GM12865 (cell line): ENCODE measurements at regions not wholly inside any gene's neighbourhood (a gene's known extent, or its start where the extent isn't known, plus 50 kb on each side); places are given as distances from the start of the nearest gene placed in this dataset.

Experiments used
- DNase-seq: peaks from one replicate; pipeline ENCODE4 v3.0.0; 2010; ENCODE audit warnings: low read depth
- H3K4me3 ChIP-seq: 2 replicates; pipeline ENCODE4 v1.5.1; 2011; ENCODE audit warnings: mild to moderate bottlenecking, low read depth, low read length, control low read depth
- CTCF ChIP-seq: IDR thresholded peaks from 2 replicates; pipeline ENCODE4 v1.5.1; 2011; ENCODE audit warnings: low read length, control low read depth, low read depth, inconsistent platforms; ENCODE audit not compliant: insufficient read depth; ENCODE audit errors: missing control alignments

GRCh38 chr11:96595011-96595410 is 205.2 kb downstream of the JRKL start:
- H3K4me3 ChIP-seq, result no peak overlapping the region
- TF ChIP-seq CTCF, result no peak
- no peak for DNase-seq

GRCh38 chr11:96607864-96608558 is 218.2 kb downstream of the JRKL start:
- no peak for TF ChIP-seq CTCF
- H3K4me3 ChIP-seq, result no peak overlapping the region
- no peak for DNase-seq

GRCh38 chr11:96614101-96614500 is 224.3 kb downstream of the JRKL start:
- no peak for TF ChIP-seq CTCF
- H3K4me3 ChIP-seq, result no peak overlapping the region
- no peak for DNase-seq

GRCh38 chr11:96614846-96615245 is 225.0 kb downstream of the JRKL start:
- no peak overlapping the region for H3K4me3 ChIP-seq
- no peak for DNase-seq
- no peak for TF ChIP-seq CTCF

- no peak overlapping the region for H3K4me3 ChIP-seq
- TF ChIP-seq CTCF, result no peak
- no peak for DNase-seq
Measured at GRCh38 chr11:96620464-96621044, 230.7 kb downstream of the JRKL start.

- TF ChIP-seq CTCF, result no peak
- H3K4me3 ChIP-seq, result no peak overlapping the region
Measured at GRCh38 chr11:96621161-96621560, 231.3 kb downstream of the JRKL start.

GRCh38 chr11:96622026-96622634 is 232.3 kb downstream of the JRKL start:
- H3K4me3 ChIP-seq, result no peak overlapping the region
- no peak for DNase-seq
- no peak for TF ChIP-seq CTCF

More at GRCh38 chr11:96621161-96621560, 231.3 kb downstream of the JRKL start:
- DNase-seq, result no peak
